GM13977 (cell line): ENCODE measurements at regions not wholly inside any gene's neighbourhood (a gene's known extent, or its start where the extent isn't known, plus 50 kb on each side); places are given as distances from the start of the nearest gene placed in this dataset.

Experiments used
- DNase-seq: peaks from one replicate; pipeline ENCODE4 v3.0.0; 2012; ENCODE audit warnings: low spot score
- CTCF ChIP-seq: IDR thresholded peaks from 2 replicates; pipeline ENCODE4 v1.5.1; 2012; ENCODE audit warnings: mild to moderate bottlenecking, control low read depth; ENCODE audit not compliant: insufficient read depth; ENCODE audit errors: extremely low read depth, missing control alignments
- in situ Hi-C: fragments of 300-500 bp; cut with MboI; formaldehyde crosslinking; loops from one replicate; pipeline ENCODE4 v1.12.0; 2022; ENCODE audit warnings: low sequenced_read_pairs, low pct_unique_long_range_greater_than_20kb, mixed read lengths, inconsistent platforms; ENCODE audit not compliant: unreplicated experiment

GRCh38 chr14:40386433-40386832, 954.2 kb upstream of the FBXO33 start:
- no peak for DNase-seq
- no peak for TF ChIP-seq CTCF
- in situ Hi-C loops, result no loop called here

- DNase-seq, result no peak
- no peak for TF ChIP-seq CTCF
- in situ Hi-C loops, result no loop called here
These were observed 942.0 kb upstream of the FBXO33 start for GRCh38 chr14:40374221-40374620.

- no peak for DNase-seq
- TF ChIP-seq CTCF, result no peak
- in situ Hi-C loops, result no loop called here
These were observed 938.8 kb upstream of the FBXO33 start for GRCh38 chr14:40371011-40371410.

- no peak for TF ChIP-seq CTCF
- in situ Hi-C loops, result no loop called here
- DNase-seq, result no peak
These were observed 936.1 kb upstream of the FBXO33 start for GRCh38 chr14:40368314-40368713.

- TF ChIP-seq CTCF, result no peak
- DNase-seq, result no peak
- in situ Hi-C loops, result no loop called here
These were observed 935.5 kb upstream of the FBXO33 start for GRCh38 chr14:40367717-40368116.

- no peak for DNase-seq
- in situ Hi-C loops, result no loop called here
These were observed 933.1 kb upstream of the FBXO33 start for GRCh38 chr14:40365305-40365704.

More at GRCh38 chr14:40365305-40365704, 933.1 kb upstream of the FBXO33 start:
- TF ChIP-seq CTCF, result no peak
